Activated CD4-positive, alpha-beta T cell treated with anti-CD3 and anti-CD28 coated beads, Interleukin-2, amount 10 ng/mL, durations not matched to agents 7 days and 5 days (primary cell): ENCODE measurements at regions not wholly inside any gene's neighbourhood (a gene's known extent, or its start where the extent isn't known, plus 50 kb on each side); places are given as distances from the start of the nearest gene placed in this dataset.
"Not testable (repeated sequence)": the region's sequence is repeated elsewhere in the genome, so short reads cannot be mapped to it uniquely, and the experiment has no call there.

Source experiments
- CTCF ChIA-PET: fragments of 350-600 bp; sonication (Branson Sonifier 250); formaldehyde crosslinking; loops from one replicate; lab custom pipeline; 2021; ENCODE audit warnings: antibody characterized with exemption; lab: Charles Lee
- POLR2A ChIA-PET: fragments of 350-600 bp; sonication (Branson Sonifier 250); formaldehyde crosslinking; loops from one replicate; lab custom pipeline; 2021; ENCODE audit warnings: antibody characterized with exemption; lab: Charles Lee
- DNase-seq: peaks from one replicate; pipeline ENCODE4 v3.0.0-alpha.2; 2020
- H3K27ac Mint-ChIP-seq: one replicate; pipeline ENCODE4 v1.8.0; 2021; ENCODE audit warnings: mild to moderate bottlenecking, moderate library complexity, mixed read lengths
- H3K27me3 Mint-ChIP-seq: one replicate; pipeline ENCODE4 v1.8.0; 2021; ENCODE audit warnings: mixed read lengths
- H3K36me3 Mint-ChIP-seq: one replicate; pipeline ENCODE4 v1.8.0; 2021; ENCODE audit warnings: low read depth, mixed read lengths
- H3K4me1 Mint-ChIP-seq: one replicate; pipeline ENCODE4 v1.8.0; 2021; ENCODE audit warnings: mixed read lengths
- H3K4me3 Mint-ChIP-seq: one replicate; pipeline ENCODE4 v1.8.0; 2021; ENCODE audit warnings: mild to moderate bottlenecking, moderate library complexity, mixed read lengths
- H3K9me3 Mint-ChIP-seq: one replicate; pipeline ENCODE4 v1.8.0; 2021; ENCODE audit warnings: mixed read lengths

GRCh38 chr10:53236941-53237340, 464.4 kb upstream of the MBL2 start:
- CTCF ChIA-PET: no interaction called here
- POLR2A ChIA-PET: no interaction called here
- DNase-seq: no peak
- H3K4me1 Mint-ChIP-seq: no peaks in the 10 kb centered on the region
- no peak overlapping the region for H3K4me3 Mint-ChIP-seq
- no peaks in the 10 kb centered on the region for H3K36me3 Mint-ChIP-seq
- H3K27me3 Mint-ChIP-seq: no peaks in the 10 kb centered on the region
- H3K9me3 Mint-ChIP-seq: no peaks in the 10 kb centered on the region
- no peak overlapping the region for H3K27ac Mint-ChIP-seq

GRCh38 chr10:53233749-53234148, 461.2 kb upstream of the MBL2 start:
- no peaks in the 10 kb centered on the region for H3K9me3 Mint-ChIP-seq
- CTCF ChIA-PET: no interaction called here

GRCh38 chr10:53230651-53231050, 458.1 kb upstream of the MBL2 start:
- Mint-ChIP-seq H3K27ac (no peak overlapping the region), H3K27me3 (no peaks in the 10 kb centered on the region), H3K4me1 (no peaks in the 10 kb centered on the region), H3K9me3 (no peaks in the 10 kb centered on the region), H3K36me3 (no peaks in the 10 kb centered on the region), H3K4me3 (no peak overlapping the region)
- ChIA-PET CTCF (no interaction called here), POLR2A (no interaction called here)
- no peak for DNase-seq

More at GRCh38 chr10:53233749-53234148, 461.2 kb upstream of the MBL2 start:
- no peak overlapping the region for H3K27ac Mint-ChIP-seq
- H3K4me1 Mint-ChIP-seq: no peaks in the 10 kb centered on the region
- H3K27me3 Mint-ChIP-seq: no peaks in the 10 kb centered on the region
- H3K36me3 Mint-ChIP-seq: no peaks in the 10 kb centered on the region
- H3K4me3 Mint-ChIP-seq: no peak overlapping the region
- DNase-seq: no peak
- POLR2A ChIA-PET: no interaction called here

GRCh38 chr10:53223851-53224250, 451.3 kb upstream of the MBL2 start:
- H3K27me3 Mint-ChIP-seq: no peaks in the 10 kb centered on the region
- no peak for DNase-seq
- POLR2A ChIA-PET: no interaction called here
- H3K9me3 Mint-ChIP-seq: no peaks in the 10 kb centered on the region
- no peaks in the 10 kb centered on the region for H3K4me1 Mint-ChIP-seq
- no peak overlapping the region for H3K4me3 Mint-ChIP-seq
- H3K36me3 Mint-ChIP-seq: no peaks in the 10 kb centered on the region
- no peak overlapping the region for H3K27ac Mint-ChIP-seq
- CTCF ChIA-PET: no interaction called here

GRCh38 chr10:53222806-53223205, 450.2 kb upstream of the MBL2 start:
- ChIA-PET POLR2A (no interaction called here), CTCF (no interaction called here)
- DNase-seq: no peak

GRCh38 chr10:53209944-53210611, 437.5 kb upstream of the MBL2 start:
- no peak overlapping the region for H3K27ac Mint-ChIP-seq
- no peaks in the 10 kb centered on the region for H3K27me3 Mint-ChIP-seq
- H3K4me3 Mint-ChIP-seq: no peak overlapping the region
- DNase-seq: no peak
- CTCF ChIA-PET: interaction anchor here (0.8 kb wide), 1 partner anchor 41 kb away, joined by 3 read pairs; no protein-coding TSS in a partner anchor
- POLR2A ChIA-PET: interaction anchor here (0.8 kb wide), 1 partner anchor 54 kb away, joined by 3 read pairs; no protein-coding TSS in a partner anchor
- no peaks in the 10 kb centered on the region for H3K36me3 Mint-ChIP-seq
- peaks cover 3% of the 10 kb centered on the region for H3K9me3 Mint-ChIP-seq
- H3K4me1 Mint-ChIP-seq: no peaks in the 10 kb centered on the region

More at GRCh38 chr10:53222806-53223205, 450.2 kb upstream of the MBL2 start:
- H3K36me3 Mint-ChIP-seq: no peaks in the 10 kb centered on the region
- H3K4me3 Mint-ChIP-seq: no peak overlapping the region
- H3K27ac Mint-ChIP-seq: no peak overlapping the region
- H3K9me3 Mint-ChIP-seq: no peaks in the 10 kb centered on the region
- H3K27me3 Mint-ChIP-seq: no peaks in the 10 kb centered on the region
- no peaks in the 10 kb centered on the region for H3K4me1 Mint-ChIP-seq

- Mint-ChIP-seq H3K9me3 (peaks cover 2% of the 10 kb centered on the region), H3K4me3 (no peak overlapping the region), H3K27me3 (no peaks in the 10 kb centered on the region), H3K4me1 (no peaks in the 10 kb centered on the region), H3K36me3 (no peaks in the 10 kb centered on the region), H3K27ac (no peak overlapping the region)
- CTCF ChIA-PET: no interaction called here
- POLR2A ChIA-PET: no interaction called here
- no peak for DNase-seq
Measured at GRCh38 chr10:53183733-53184132, 411.1 kb upstream of the MBL2 start.

- Mint-ChIP-seq H3K36me3 (no peaks in the 10 kb centered on the region), H3K27me3 (no peaks in the 10 kb centered on the region), H3K27ac (no peak overlapping the region), H3K4me1 (no peaks in the 10 kb centered on the region), H3K9me3 (no peaks in the 10 kb centered on the region), H3K4me3 (no peak overlapping the region)
- no peak for DNase-seq
- ChIA-PET POLR2A (no interaction called here), CTCF (no interaction called here)
Measured at GRCh38 chr10:53177468-53177867, 404.9 kb upstream of the MBL2 start.

GRCh38 chr10:53166325-53166724, 393.7 kb upstream of the MBL2 start:
- no peak for DNase-seq
- Mint-ChIP-seq H3K27me3 (no peaks in the 10 kb centered on the region), H3K9me3 (no peaks in the 10 kb centered on the region), H3K4me1 (no peaks in the 10 kb centered on the region), H3K27ac (no peak overlapping the region), H3K36me3 (no peaks in the 10 kb centered on the region), H3K4me3 (no peak overlapping the region)
- ChIA-PET POLR2A (no interaction called here), CTCF (no interaction called here)

GRCh38 chr10:53162856-53163255, 390.3 kb upstream of the MBL2 start:
- ChIA-PET CTCF (no interaction called here), POLR2A (no interaction called here)
- no peaks in the 10 kb centered on the region for H3K9me3 Mint-ChIP-seq
- no peak for DNase-seq
- no peak overlapping the region for H3K4me3 Mint-ChIP-seq
- H3K36me3 Mint-ChIP-seq: no peaks in the 10 kb centered on the region
- no peaks in the 10 kb centered on the region for H3K27me3 Mint-ChIP-seq
- no peaks in the 10 kb centered on the region for H3K4me1 Mint-ChIP-seq
- H3K27ac Mint-ChIP-seq: no peak overlapping the region

GRCh38 chr10:53161231-53161630, 388.6 kb upstream of the MBL2 start:
- ChIA-PET POLR2A (no interaction called here), CTCF (no interaction called here)
- no peak for DNase-seq
- no peaks in the 10 kb centered on the region for H3K9me3 Mint-ChIP-seq
- H3K27me3 Mint-ChIP-seq: no peaks in the 10 kb centered on the region
- no peaks in the 10 kb centered on the region for H3K4me1 Mint-ChIP-seq
- H3K4me3 Mint-ChIP-seq: no peak overlapping the region
- no peaks in the 10 kb centered on the region for H3K36me3 Mint-ChIP-seq
- H3K27ac Mint-ChIP-seq: no peak overlapping the region

- H3K36me3 Mint-ChIP-seq, H3K9me3 Mint-ChIP-seq, H3K27ac Mint-ChIP-seq, H3K4me3 Mint-ChIP-seq, H3K4me1 Mint-ChIP-seq, CTCF ChIA-PET, POLR2A ChIA-PET, DNase-seq, H3K27me3 Mint-ChIP-seq: not testable (repeated sequence)
Measured at GRCh38 chr10:53155674-53156073, 383.1 kb upstream of the MBL2 start.

- Mint-ChIP-seq H3K9me3 (peaks cover 2% of the 10 kb centered on the region), H3K36me3 (no peaks in the 10 kb centered on the region), H3K4me1 (no peaks in the 10 kb centered on the region), H3K27me3 (no peaks in the 10 kb centered on the region), H3K27ac (no peak overlapping the region), H3K4me3 (no peak overlapping the region)
- no peak for DNase-seq
- POLR2A ChIA-PET: no interaction called here
- CTCF ChIA-PET: no interaction called here
Measured at GRCh38 chr10:53153831-53154230, 381.2 kb upstream of the MBL2 start.

- POLR2A ChIA-PET: no interaction called here
- H3K9me3 Mint-ChIP-seq: peaks cover 11% of the 10 kb centered on the region
- H3K27me3 Mint-ChIP-seq: no peaks in the 10 kb centered on the region
- H3K36me3 Mint-ChIP-seq: no peaks in the 10 kb centered on the region
- no peak overlapping the region for H3K27ac Mint-ChIP-seq
- no peaks in the 10 kb centered on the region for H3K4me1 Mint-ChIP-seq
- no peak for DNase-seq
- H3K4me3 Mint-ChIP-seq: no peak overlapping the region
- CTCF ChIA-PET: no interaction called here
Measured at GRCh38 chr10:53140506-53140905, 367.9 kb upstream of the MBL2 start.
